HUES64 (cell line): ENCODE measurements at regions not wholly inside any gene's neighbourhood (a gene's known extent, or its start where the extent isn't known, plus 50 kb on each side); places are given as distances from the start of the nearest gene placed in this dataset.
"Not testable (repeated sequence)": the region's sequence is repeated elsewhere in the genome, so short reads cannot be mapped to it uniquely, and the experiment has no call there.

Source experiments
- H3K27ac ChIP-seq: 2 replicates; pipeline ENCODE4 v1.7.0; 2013; ENCODE audit warnings: low read depth, low read length, inconsistent platforms
- H3K27me3 ChIP-seq: 2 replicates; pipeline ENCODE4 v1.6.1; 2013; ENCODE audit warnings: mild to moderate bottlenecking, low read length; ENCODE audit not compliant: insufficient read depth
- H3K36me3 ChIP-seq: 2 replicates; pipeline ENCODE4 v1.6.1; 2013; ENCODE audit warnings: mild to moderate bottlenecking, low read length; ENCODE audit not compliant: insufficient read depth
- H3K4me1 ChIP-seq: 2 replicates; pipeline ENCODE4 v1.6.1; 2013; ENCODE audit warnings: mild to moderate bottlenecking, low read length, moderate library complexity; ENCODE audit not compliant: insufficient read depth
- H3K4me3 ChIP-seq: 2 replicates; pipeline ENCODE4 v1.5.1; 2013; ENCODE audit warnings: mild to moderate bottlenecking, low read length, moderate library complexity
- H3K9ac ChIP-seq: 2 replicates; pipeline ENCODE4 v1.6.1; 2013; ENCODE audit warnings: mild to moderate bottlenecking, low read depth, low read length
- H3K9me3 ChIP-seq: 2 replicates; pipeline ENCODE4 v1.6.1; 2013; ENCODE audit warnings: low read depth, low read length; ENCODE audit not compliant: insufficient read depth
- whole genome bisulfite sequencing: fragments of 150-250, 120-280 bp; methylation state at CpG from one replicate; pipeline ENCODE4 v1.1.7; 2013; ENCODE audit warnings: missing lambda C conversion rate; 5-methylcytosine and 5-hydroxymethylcytosine counted together

GRCh38 chr3:67964596-67964995, 310.2 kb upstream of the SUCLG2 start:
- Histone ChIP-seq H3K9ac (no peak overlapping the region), H3K27me3 (no peaks in the 10 kb centered on the region), H3K27ac (no peak overlapping the region), H3K9me3 (no peaks in the 10 kb centered on the region), H3K4me3 (no peak overlapping the region), H3K4me1 (no peaks in the 10 kb centered on the region), H3K36me3 (no peaks in the 10 kb centered on the region)

GRCh38 chr3:67957268-67957667, 302.9 kb upstream of the SUCLG2 start:
- no peak overlapping the region for H3K9ac ChIP-seq
- H3K36me3 ChIP-seq: no peaks in the 10 kb centered on the region
- WGBS: 98% methylated on average over 2 of the region's 2 CpGs
- no peak overlapping the region for H3K4me3 ChIP-seq
- no peaks in the 10 kb centered on the region for H3K9me3 ChIP-seq
- H3K27me3 ChIP-seq: no peaks in the 10 kb centered on the region
- H3K27ac ChIP-seq: no peak overlapping the region
- H3K4me1 ChIP-seq: no peaks in the 10 kb centered on the region

- peak overlapping the region; percentile 47; the same call in 1 of the 2 replicates for H3K27ac ChIP-seq
- H3K9me3 ChIP-seq: no peaks in the 10 kb centered on the region
- H3K4me1 ChIP-seq: peaks cover 8% of the 10 kb centered on the region; the same call in 1 of the 2 replicates
- no peaks in the 10 kb centered on the region for H3K27me3 ChIP-seq
- H3K36me3 ChIP-seq: no peaks in the 10 kb centered on the region
- H3K9ac ChIP-seq: peak overlapping the region; percentile 42; the same call in 1 of the 2 replicates
- WGBS: 58% methylated on average over 13 of the region's 13 CpGs
- no peak overlapping the region for H3K4me3 ChIP-seq
Observed at GRCh38 chr3:67947808-67948508, 293.5 kb upstream of the SUCLG2 start.

GRCh38 chr3:67946436-67946835, 292.0 kb upstream of the SUCLG2 start:
- Histone ChIP-seq H3K27ac (no peak overlapping the region), H3K36me3 (no peaks in the 10 kb centered on the region), H3K4me1 (peaks cover 8% of the 10 kb centered on the region; the same call in 1 of the 2 replicates), H3K27me3 (no peaks in the 10 kb centered on the region), H3K9ac (no peak overlapping the region), H3K4me3 (no peak overlapping the region), H3K9me3 (no peaks in the 10 kb centered on the region)

GRCh38 chr3:67943546-67943945, 289.1 kb upstream of the SUCLG2 start:
- Histone ChIP-seq H3K4me3 (no peak overlapping the region), H3K9me3 (no peaks in the 10 kb centered on the region), H3K27me3 (no peaks in the 10 kb centered on the region), H3K27ac (no peak overlapping the region), H3K4me1 (peaks cover 8% of the 10 kb centered on the region; the same call in 1 of the 2 replicates), H3K36me3 (no peaks in the 10 kb centered on the region), H3K9ac (no peak overlapping the region)
- WGBS: 96% methylated on average over 1 of the region's 1 CpG

- no peak overlapping the region for H3K4me3 ChIP-seq
- H3K27ac ChIP-seq: no peak overlapping the region
- WGBS: 92% methylated on average over 3 of the region's 3 CpGs
- H3K4me1 ChIP-seq: no peaks in the 10 kb centered on the region
- H3K27me3 ChIP-seq: no peaks in the 10 kb centered on the region
- H3K9ac ChIP-seq: no peak overlapping the region
- H3K9me3 ChIP-seq: no peaks in the 10 kb centered on the region
- H3K36me3 ChIP-seq: no peaks in the 10 kb centered on the region
Observed at GRCh38 chr3:67941433-67942030, 287.1 kb upstream of the SUCLG2 start.

GRCh38 chr3:67940210-67940952, 286.0 kb upstream of the SUCLG2 start:
- H3K4me1 ChIP-seq: no peaks in the 10 kb centered on the region
- H3K27ac ChIP-seq: no peak overlapping the region
- H3K9ac ChIP-seq: no peak overlapping the region
- no peaks in the 10 kb centered on the region for H3K9me3 ChIP-seq
- H3K4me3 ChIP-seq: no peak overlapping the region
- H3K27me3 ChIP-seq: no peaks in the 10 kb centered on the region
- 100% methylated on average over 1 of the region's 2 CpGs for WGBS
- no peaks in the 10 kb centered on the region for H3K36me3 ChIP-seq

GRCh38 chr3:67937498-67938118, 283.2 kb upstream of the SUCLG2 start:
- H3K27ac ChIP-seq: no peak overlapping the region
- no peaks in the 10 kb centered on the region for H3K4me1 ChIP-seq
- H3K4me3 ChIP-seq: no peak overlapping the region
- H3K9ac ChIP-seq: no peak overlapping the region
- no peaks in the 10 kb centered on the region for H3K27me3 ChIP-seq
- H3K36me3 ChIP-seq: no peaks in the 10 kb centered on the region
- H3K9me3 ChIP-seq: no peaks in the 10 kb centered on the region
- WGBS: 97% methylated on average over 1 of the region's 1 CpG

- H3K9ac ChIP-seq, H3K27ac ChIP-seq, H3K4me3 ChIP-seq, H3K36me3 ChIP-seq, H3K9me3 ChIP-seq, H3K27me3 ChIP-seq, H3K4me1 ChIP-seq: not testable (repeated sequence)
- WGBS: 95% methylated on average over 4 of the region's 4 CpGs
Observed at GRCh38 chr3:67930394-67930793, 276.0 kb upstream of the SUCLG2 start.

- no peaks in the 10 kb centered on the region for H3K27me3 ChIP-seq
- no peak overlapping the region for H3K4me3 ChIP-seq
- H3K9me3 ChIP-seq: 0 out of 2 replicates have a peak, but pooled peaks cover 2% of the 10 kb centered on the region
- H3K9ac ChIP-seq: no peak overlapping the region
- no peak overlapping the region for H3K27ac ChIP-seq
- H3K36me3 ChIP-seq: no peaks in the 10 kb centered on the region
- no peaks in the 10 kb centered on the region for H3K4me1 ChIP-seq
Observed at GRCh38 chr3:67923796-67924195, 269.4 kb upstream of the SUCLG2 start.

- H3K36me3 ChIP-seq: no peaks in the 10 kb centered on the region
- H3K4me3 ChIP-seq: no peak overlapping the region
- H3K9me3 ChIP-seq: no peaks in the 10 kb centered on the region
- no peaks in the 10 kb centered on the region for H3K27me3 ChIP-seq
- no peaks in the 10 kb centered on the region for H3K4me1 ChIP-seq
- H3K9ac ChIP-seq: no peak overlapping the region
- H3K27ac ChIP-seq: no peak overlapping the region
- WGBS: 89% methylated on average over 7 of the region's 7 CpGs
Observed at GRCh38 chr3:67920969-67921368, 266.6 kb upstream of the SUCLG2 start.
